Activated CD4-positive, alpha-beta T cell treated with anti-CD3 and anti-CD28 coated beads, Interleukin-2, amount 50 U/mL, for 16 hours (primary cell): ENCODE measurements at regions not wholly inside any gene's neighbourhood (a gene's known extent, or its start where the extent isn't known, plus 50 kb on each side); places are given as distances from the start of the nearest gene placed in this dataset.

ENCODE experiments used
- DNase-seq: peaks from one replicate; pipeline ENCODE4 v3.0.0-alpha.2; 2020

- no peak for DNase-seq
Observed at GRCh38 chr17:77435272-77436057, 294.7 kb downstream of the SEC14L1 start.

- no peak for DNase-seq
Observed at GRCh38 chr17:77436058-77436442, 295.3 kb downstream of the SEC14L1 start.

- no peak for DNase-seq
Observed at GRCh38 chr17:77436481-77436880, 295.7 kb downstream of the SEC14L1 start.

- no peak for DNase-seq
Observed at GRCh38 chr17:77437017-77437416, 296.2 kb downstream of the SEC14L1 start.

- DNase-seq, result no peak
Observed at GRCh38 chr17:77437747-77438146, 297.0 kb downstream of the SEC14L1 start.

GRCh38 chr17:77438241-77439188 lies 297.7 kb downstream of the SEC14L1 start:
- DNase-seq, result no peak

- peak; percentile 26 for DNase-seq
Observed at GRCh38 chr17:77439189-77440018, 298.6 kb downstream of the SEC14L1 start.

- peak; percentile 60 for DNase-seq
Observed at GRCh38 chr17:77440560-77440981, 299.8 kb downstream of the SEC14L1 start.

- peak; percentile 85 for DNase-seq
Observed at GRCh38 chr17:77441130-77441920, 300.6 kb downstream of the SEC14L1 start.

- peak; percentile 76 for DNase-seq
Observed at GRCh38 chr17:77441940-77442339, 301.2 kb downstream of the SEC14L1 start.

- no peak for DNase-seq
Observed at GRCh38 chr17:77442976-77443747, 302.4 kb downstream of the SEC14L1 start.

- DNase-seq, result no peak
Observed at GRCh38 chr17:77443748-77444260, 303.0 kb downstream of the SEC14L1 start.

- no peak for DNase-seq
Observed at GRCh38 chr17:77444628-77444983, 303.8 kb downstream of the SEC14L1 start.

- peak; percentile 93 for DNase-seq
Observed at GRCh38 chr17:77444984-77445759, 304.4 kb downstream of the SEC14L1 start.

GRCh38 chr17:77445760-77446532 lies 305.2 kb downstream of the SEC14L1 start:
- DNase-seq, result peak; percentile 80

- DNase-seq, result no peak
Observed at GRCh38 chr17:77446940-77447634, 306.3 kb downstream of the SEC14L1 start.

- no peak for DNase-seq
Observed at GRCh38 chr17:77449373-77449907, 308.7 kb downstream of the SEC14L1 start.
